SU-DHL-6 (cell line): ENCODE measurements at regions not wholly inside any gene's neighbourhood (a gene's known extent, or its start where the extent isn't known, plus 50 kb on each side); places are given as distances from the start of the nearest gene placed in this dataset.

Experiments used
- H2AFZ ChIP-seq: fragments of 200-600 bp; sonication (generic); 2 replicates; pipeline ENCODE4 v1.6.1; 2014; ENCODE audit warnings: low read depth, mild to moderate bottlenecking, moderate library complexity, mixed read lengths, antibody characterized with exemption, low read length; ENCODE audit not compliant: severe bottlenecking
- H3F3A ChIP-seq: fragments of 200-600 bp; shearing (Covaris generic); 2 replicates; pipeline ENCODE4 v1.6.0; 2016; ENCODE audit warnings: antibody characterized with exemption, mild to moderate bottlenecking; ENCODE audit not compliant: insufficient read depth
- H3K27ac ChIP-seq: fragments of 200-600 bp; sonication (generic); 2 replicates; pipeline ENCODE4 v1.5.1; 2016; ENCODE audit warnings: low read depth, mild to moderate bottlenecking, low read length, moderate library complexity, mixed read lengths
- H3K27me3 ChIP-seq: fragments of 200-600 bp; sonication (generic), shearing (Covaris generic); 2 replicates; pipeline ENCODE4 v1.6.0; 2014; ENCODE audit warnings: mild to moderate bottlenecking, low read length
- H3K36me3 ChIP-seq: fragments of 200-600 bp; sonication (generic); 2 replicates; pipeline ENCODE4 v1.6.1; 2014; ENCODE audit warnings: mild to moderate bottlenecking, low read length, mixed read lengths
- H3K4me2 ChIP-seq: fragments of 300-600, 200-600 bp; shearing (Covaris generic), sonication (generic); 2 replicates; pipeline ENCODE4 v1.6.0; 2014; ENCODE audit warnings: low read length, low read depth, mild to moderate bottlenecking; ENCODE audit not compliant: poor library complexity, severe bottlenecking
- H3K4me3 ChIP-seq: fragments of 200-600 bp; sonication (generic); 2 replicates; pipeline ENCODE4 v1.5.1; 2014; ENCODE audit warnings: antibody characterized with exemption, low read length, mild to moderate bottlenecking, mixed read lengths; ENCODE audit not compliant: insufficient read depth, poor library complexity, severe bottlenecking
- H3K79me2 ChIP-seq: fragments of 200-600 bp; sonication (generic); 2 replicates; pipeline ENCODE4 v1.6.1; 2014; ENCODE audit warnings: mild to moderate bottlenecking, low read length, moderate library complexity; ENCODE audit not compliant: insufficient read depth
- H3K9ac ChIP-seq: fragments of 200-600 bp; sonication (generic); 2 replicates; pipeline ENCODE4 v1.7.0; 2014; ENCODE audit warnings: mild to moderate bottlenecking, low read length
- H3K9me2 ChIP-seq: fragments of 200-600 bp; sonication (generic); replicated peaks from 2 replicates; pipeline ENCODE4 v1.6.1; 2014; ENCODE audit warnings: low read length; ENCODE audit not compliant: insufficient read depth
- H3K9me3 ChIP-seq: fragments of 200-600 bp; sonication (generic); 2 replicates; pipeline ENCODE4 v1.6.1; 2014; ENCODE audit warnings: low read length, mixed read lengths; ENCODE audit not compliant: insufficient read depth
- H4K20me1 ChIP-seq: fragments of 200-600 bp; sonication (generic); 2 replicates; pipeline ENCODE4 v1.6.1; 2014; ENCODE audit warnings: low read depth, mild to moderate bottlenecking, antibody characterized with exemption, low read length, moderate library complexity, mixed read lengths
- EZH2phosphoT487 ChIP-seq: fragments of 200-600 bp; sonication (generic), shearing (Covaris generic); conservative IDR thresholded peaks from 2 replicates; pipeline ENCODE4 v1.6.1; 2018; ENCODE audit warnings: mild to moderate bottlenecking, antibody characterized with exemption, low read length, moderate library complexity, mixed read lengths
- TF ChIP-seq, protein P1 (sequence below): fragments of 200-600 bp; sonication (generic); IDR thresholded peaks from one replicate; pipeline ENCODE4 v1.5.1; 2017; ENCODE audit warnings: antibody characterized with exemption, mild to moderate bottlenecking, low read length, moderate library complexity; ENCODE audit not compliant: insufficient read depth, poor library complexity, severe bottlenecking

DNA sequence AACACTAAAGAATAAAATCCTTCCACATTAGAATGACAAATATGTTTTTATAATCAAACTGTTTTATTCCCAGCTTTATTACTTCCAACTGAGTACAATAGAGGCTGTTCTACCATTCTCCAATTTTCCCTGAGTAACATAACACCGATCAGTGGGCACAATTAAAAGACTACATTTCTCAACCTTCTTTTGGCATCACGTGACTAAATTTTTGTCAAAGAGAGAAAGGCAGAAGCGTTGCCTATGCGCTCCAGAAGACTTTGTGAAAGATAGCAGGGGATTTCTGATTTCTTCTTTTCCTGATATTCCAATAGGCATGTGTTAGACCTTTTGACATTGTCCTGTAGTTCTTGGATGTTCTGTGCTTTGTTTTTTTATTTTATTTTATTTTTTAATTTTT, 1705.6 kb upstream of the PCDH7 start:
- H3K4me3 ChIP-seq, result no peak overlapping the region
- no peaks in the 10 kb centered on the region for H3K27me3 ChIP-seq
- no peaks in the 10 kb centered on the region for H4K20me1 ChIP-seq
- no peaks in the 10 kb centered on the region for H3F3A ChIP-seq
- no peak overlapping the region for H3K9ac ChIP-seq
- no peak overlapping the region for H3K4me2 ChIP-seq
- H3K27ac ChIP-seq, result no peak overlapping the region
- 0 out of 2 replicates have a peak, but pooled peaks cover 6% of the 10 kb centered on the region for H3K36me3 ChIP-seq
- H3K79me2 ChIP-seq, result no peaks in the 10 kb centered on the region
- no peak overlapping the region for H2AFZ ChIP-seq
- no peaks in the 10 kb centered on the region for H3K9me3 ChIP-seq
- H3K9me2 ChIP-seq, result no peaks in the 10 kb centered on the region
- TF ChIP-seq EZH2phosphoT487, result no peak

DNA sequence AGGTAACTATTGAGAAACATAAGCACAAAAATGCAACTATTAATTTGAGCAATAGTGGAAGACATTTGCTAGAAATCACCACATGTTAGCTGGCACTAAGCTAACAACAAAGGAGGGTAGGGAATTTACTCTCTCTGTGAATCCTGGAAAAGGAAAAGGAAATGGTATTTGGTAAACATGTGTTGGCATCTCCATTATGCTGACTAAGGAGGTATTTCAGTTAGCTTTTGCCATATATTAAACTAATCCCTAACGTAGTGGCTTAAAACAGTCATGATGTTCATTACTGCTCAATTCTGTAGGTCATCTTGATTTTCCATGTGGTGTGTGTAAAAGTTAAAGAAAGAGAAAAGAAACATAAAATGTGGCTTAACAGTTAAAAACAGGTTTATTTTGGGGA, 1686.5 kb upstream of the PCDH7 start:
- H3K9ac ChIP-seq, result no peak overlapping the region
- TF ChIP-seq, protein P1, sequence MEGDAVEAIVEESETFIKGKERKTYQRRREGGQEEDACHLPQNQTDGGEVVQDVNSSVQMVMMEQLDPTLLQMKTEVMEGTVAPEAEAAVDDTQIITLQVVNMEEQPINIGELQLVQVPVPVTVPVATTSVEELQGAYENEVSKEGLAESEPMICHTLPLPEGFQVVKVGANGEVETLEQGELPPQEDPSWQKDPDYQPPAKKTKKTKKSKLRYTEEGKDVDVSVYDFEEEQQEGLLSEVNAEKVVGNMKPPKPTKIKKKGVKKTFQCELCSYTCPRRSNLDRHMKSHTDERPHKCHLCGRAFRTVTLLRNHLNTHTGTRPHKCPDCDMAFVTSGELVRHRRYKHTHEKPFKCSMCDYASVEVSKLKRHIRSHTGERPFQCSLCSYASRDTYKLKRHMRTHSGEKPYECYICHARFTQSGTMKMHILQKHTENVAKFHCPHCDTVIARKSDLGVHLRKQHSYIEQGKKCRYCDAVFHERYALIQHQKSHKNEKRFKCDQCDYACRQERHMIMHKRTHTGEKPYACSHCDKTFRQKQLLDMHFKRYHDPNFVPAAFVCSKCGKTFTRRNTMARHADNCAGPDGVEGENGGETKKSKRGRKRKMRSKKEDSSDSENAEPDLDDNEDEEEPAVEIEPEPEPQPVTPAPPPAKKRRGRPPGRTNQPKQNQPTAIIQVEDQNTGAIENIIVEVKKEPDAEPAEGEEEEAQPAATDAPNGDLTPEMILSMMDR, result no peak
- TF ChIP-seq EZH2phosphoT487, result no peak
- no peak overlapping the region for H3K4me3 ChIP-seq
- no peak overlapping the region for H3K27ac ChIP-seq
- no peaks in the 10 kb centered on the region for H4K20me1 ChIP-seq
- no peaks in the 10 kb centered on the region for H3K9me3 ChIP-seq
- H3K4me2 ChIP-seq, result no peak overlapping the region
- no peaks in the 10 kb centered on the region for H3K9me2 ChIP-seq
- no peaks in the 10 kb centered on the region for H3K36me3 ChIP-seq
- H3K79me2 ChIP-seq, result no peaks in the 10 kb centered on the region
- no peak overlapping the region for H2AFZ ChIP-seq
- H3F3A ChIP-seq, result no peaks in the 10 kb centered on the region
- H3K27me3 ChIP-seq, result no peaks in the 10 kb centered on the region

DNA sequence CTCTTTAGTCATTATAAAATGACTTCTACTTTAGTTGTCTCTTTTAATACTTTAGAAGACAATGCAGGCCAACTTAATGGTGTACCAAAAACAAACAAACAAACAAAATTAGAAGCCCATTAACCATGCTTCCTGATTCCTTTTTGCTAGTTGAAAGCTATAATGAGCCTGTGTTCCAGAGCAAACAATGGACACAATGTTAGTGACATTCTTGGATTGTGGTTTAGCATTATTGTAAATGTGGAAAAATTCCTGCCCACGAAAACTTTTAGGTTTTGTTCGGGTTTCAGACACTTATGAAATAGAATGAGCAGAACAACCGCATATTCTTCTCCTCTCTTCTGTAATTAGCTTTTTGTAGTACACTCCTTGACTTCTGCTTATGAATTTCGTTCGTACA, 1682.7 kb upstream of the PCDH7 start:
- Histone ChIP-seq H3K9ac (no peak overlapping the region), H3K9me3 (no peaks in the 10 kb centered on the region), H3K4me2 (no peak overlapping the region), H3K27ac (no peak overlapping the region), H4K20me1 (no peaks in the 10 kb centered on the region), H3K36me3 (no peaks in the 10 kb centered on the region), H3K27me3 (no peaks in the 10 kb centered on the region), H3K9me2 (no peaks in the 10 kb centered on the region), H3F3A (no peaks in the 10 kb centered on the region), H3K79me2 (no peaks in the 10 kb centered on the region), H3K4me3 (no peak overlapping the region), H2AFZ (no peak overlapping the region)
- TF ChIP-seq, protein P1, result no peak
- no peak for TF ChIP-seq EZH2phosphoT487

DNA sequence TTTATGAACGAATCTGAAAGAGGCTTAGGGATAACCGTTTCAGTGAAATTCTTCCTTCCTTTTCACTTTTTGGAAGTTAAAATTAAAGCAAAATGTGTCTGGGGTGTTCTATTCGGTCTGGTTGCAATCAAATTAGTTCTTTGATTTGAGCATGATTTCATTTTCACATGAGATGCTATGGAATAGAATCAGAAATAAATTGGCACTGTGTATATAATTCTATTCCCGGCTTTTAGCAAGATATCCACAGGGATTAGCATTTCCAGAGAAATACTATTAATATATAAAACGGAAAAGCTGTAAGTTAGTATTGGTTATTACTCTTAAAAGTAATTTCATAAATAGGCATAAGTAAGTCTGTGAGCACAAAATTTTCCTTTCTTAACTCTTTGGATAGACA, 1676.8 kb upstream of the PCDH7 start:
- no peaks in the 10 kb centered on the region for H4K20me1 ChIP-seq
- no peaks in the 10 kb centered on the region for H3K9me3 ChIP-seq
- H3K27ac ChIP-seq, result no peak overlapping the region
- H3K79me2 ChIP-seq, result no peaks in the 10 kb centered on the region
- no peaks in the 10 kb centered on the region for H3K36me3 ChIP-seq
- no peak overlapping the region for H3K4me3 ChIP-seq
- H3K4me2 ChIP-seq, result no peak overlapping the region
- no peaks in the 10 kb centered on the region for H3K27me3 ChIP-seq
- H3F3A ChIP-seq, result no peaks in the 10 kb centered on the region
- no peak overlapping the region for H3K9ac ChIP-seq
- H2AFZ ChIP-seq, result peak overlapping the region; percentile 30
- H3K9me2 ChIP-seq, result no peaks in the 10 kb centered on the region
- TF ChIP-seq, protein P1, result no peak
- no peak for TF ChIP-seq EZH2phosphoT487
